ENCODE measurements at regions not wholly inside any gene's neighbourhood (a gene's known extent, or its start where the extent isn't known, plus 50 kb on each side); places are given as distances from the start of the nearest gene placed in this dataset.

GRCh38 chr6:85135376-85136094, 314.3 kb upstream of the NT5E start:
- TF ChIP-seq YY1 (IDR thresholded peaks at IDR 0.05; ENCODE audit: insufficient read depth, insufficient read length) (no peak), SUZ12 (IDR thresholded peaks at IDR 0.05; ENCODE audit: extremely low read depth, insufficient read depth, insufficient read length) (no peak), ZNF274 (IDR thresholded peaks at IDR 0.05; ENCODE audit: low read depth, low read length) (no peak)
